ENCODE measurements at regions not wholly inside any gene's neighbourhood (a gene's known extent, or its start where the extent isn't known, plus 50 kb on each side); places are given as distances from the start of the nearest gene placed in this dataset.

GRCh38 chr13:78841358-78841963 lies 182.5 kb upstream of the OBI1 start (continued):
- TF ChIP-seq RBBP5 (IDR thresholded peaks at IDR 0.05; ENCODE audit: borderline replicate concordance, low read depth, low read length) (no peak), ATF3 (IDR thresholded peaks at IDR 0.05; ENCODE audit: insufficient read depth, low read depth, low read length) (no peak), RFX5 (IDR thresholded peaks at IDR 0.05; ENCODE audit: borderline replicate concordance, low read depth, low read length) (no peak), EZH2 (IDR thresholded peaks at IDR 0.05; ENCODE audit: low read depth, low read length, severe bottlenecking) (no peak), YY1 (IDR thresholded peaks at IDR 0.05; ENCODE audit: low read depth, low read length) (no peak), KDM5A (IDR thresholded peaks at IDR 0.05; ENCODE audit: low read length) (no peak), CHD2 (IDR thresholded peaks at IDR 0.05; ENCODE audit: low read length) (no peak)

All from H1 (cell line).